Erythroblast (primary cell): ENCODE measurements at regions not wholly inside any gene's neighbourhood (a gene's known extent, or its start where the extent isn't known, plus 50 kb on each side); places are given as distances from the start of the nearest gene placed in this dataset.

ENCODE experiments used
- GATA1 ChIP-seq: IDR thresholded peaks from 2 replicates; pipeline ENCODE4 v1.6.1; 2011; ENCODE audit warnings: low read depth, mild to moderate bottlenecking, control low read depth, low read length, moderate library complexity
- POLR2A ChIP-seq: IDR thresholded peaks from 2 replicates; pipeline ENCODE4 v1.6.1; 2011; ENCODE audit warnings: mild to moderate bottlenecking, low read length

- TF ChIP-seq POLR2A (no peak), GATA1 (no peak)
These were observed 104.2 kb upstream of the PUDP start for GRCh38 chrX:7252013-7252610.
